H1 (cell line): ENCODE measurements at regions not wholly inside any gene's neighbourhood (a gene's known extent, or its start where the extent isn't known, plus 50 kb on each side); places are given as distances from the start of the nearest gene placed in this dataset.

Source experiments
- CTCF ChIA-PET: fragments of 300-600 bp; sonication (Branson Sonifier 250); formaldehyde crosslinking; loops from one replicate; lab custom pipeline; 2021; ENCODE audit not compliant: partially characterized antibody; lab: Charles Lee
- POLR2A ChIA-PET: fragments of 300-600 bp; sonication (Branson Sonifier 250); formaldehyde crosslinking; loops from one replicate; lab custom pipeline; 2021; ENCODE audit warnings: inconsistent platforms; ENCODE audit not compliant: partially characterized antibody; lab: Charles Lee
- DNase-seq, 2 experiments: peaks; one replicate each; pipeline versions ENCODE4 v3.0.0 to v3.0.0-alpha.2; 2010 to 2022; ENCODE audit warnings: low spot score in 2 of 2, low read depth in 1 of 2, mixed read lengths in 1 of 2
- FAIRE-seq: peaks from 2 replicates; lab custom pipeline; 2011; peaks lifted over from hg19 to GRCh38; lab: Jason Lieb, UNC
- H2AFZ ChIP-seq: 2 replicates; pipeline ENCODE4 v1.8.1; 2012; ENCODE audit warnings: low read length, inconsistent platforms
- H2AK5ac ChIP-seq: 2 replicates; pipeline ENCODE4 v1.6.1; 2013; ENCODE audit warnings: low read depth, low read length
- H2BK120ac ChIP-seq: replicated peaks from 2 replicates; pipeline ENCODE3; 2013; ENCODE audit warnings: low read depth, low read length, inconsistent platforms
- H2BK12ac ChIP-seq: 2 replicates; pipeline ENCODE4 v1.6.1; 2013; ENCODE audit warnings: low read depth, low read length
- H2BK15ac ChIP-seq: 2 replicates; pipeline ENCODE4 v1.6.1; 2013; ENCODE audit warnings: low read length
- H2BK20ac ChIP-seq: 2 replicates; pipeline ENCODE4 v1.6.1; 2013; ENCODE audit warnings: low read length
- H2BK5ac ChIP-seq: 2 replicates; pipeline ENCODE4 v1.6.1; 2013; ENCODE audit warnings: low read depth, low read length
- H3K14ac ChIP-seq: 2 replicates; pipeline ENCODE4 v1.6.1; 2013; ENCODE audit warnings: inconsistent platforms; ENCODE audit not compliant: insufficient read length
- H3K18ac ChIP-seq: 2 replicates; pipeline ENCODE4 v1.6.1; 2013; ENCODE audit warnings: low read length; ENCODE audit errors: extremely low read depth
- H3K23ac ChIP-seq: 2 replicates; pipeline ENCODE4 v1.6.1; 2013; ENCODE audit warnings: inconsistent platforms; ENCODE audit not compliant: insufficient read length
- H3K23me2 ChIP-seq: 2 replicates; pipeline ENCODE4 v1.6.1; 2013; ENCODE audit warnings: low read depth, low read length
- H3K27ac ChIP-seq: 2 replicates; pipeline ENCODE4 v1.6.1; 2011; ENCODE audit warnings: low read depth, low read length, inconsistent platforms
- H3K27me3 ChIP-seq, 4 experiments: replicated peaks in 1 of 4; 1 replicate in 1 of 4; 2 replicates in 3 of 4; pipeline versions ENCODE4 v1.6.1 to v1.8.1; 2011 to 2013; ENCODE audit warnings: low read length in 3 of 4, mild to moderate bottlenecking in 3 of 4, inconsistent platforms in 2 of 4, mixed read lengths in 2 of 4, moderate library complexity in 1 of 4; ENCODE audit not compliant: control insufficient read depth in 3 of 4, insufficient read depth in 3 of 4; ENCODE audit errors: extremely low read depth in 1 of 4
- H3K36me3 ChIP-seq, 4 experiments: 2 replicates each; pipeline versions ENCODE4 v1.6.1 to v1.8.1; 2011 to 2013; ENCODE audit warnings: mild to moderate bottlenecking in 4 of 4, low read length in 3 of 4, moderate library complexity in 2 of 4, control low read depth in 1 of 4, inconsistent platforms in 1 of 4; ENCODE audit not compliant: insufficient read depth in 4 of 4, control insufficient read depth in 2 of 4
- H3K4ac ChIP-seq: replicated peaks from 2 replicates; pipeline ENCODE3; 2013; ENCODE audit warnings: low read length, low read depth, mixed read lengths, inconsistent platforms; ENCODE audit not compliant: insufficient read length
- H3K4me1 ChIP-seq, 4 experiments: replicated peaks in 1 of 4; 1 replicate in 1 of 4; 2 replicates in 3 of 4; pipeline versions ENCODE4 v1.6.1 to v1.8.1; 2011 to 2013; ENCODE audit warnings: low read length in 3 of 4, inconsistent platforms in 2 of 4, mixed read lengths in 1 of 4; ENCODE audit not compliant: insufficient read depth in 4 of 4, control insufficient read depth in 3 of 4
- H3K4me2 ChIP-seq, 2 experiments: 2 replicates each; pipeline versions ENCODE4 v1.6.1 to v1.8.1; 2011 to 2013; ENCODE audit warnings: low read depth in 2 of 2, low read length in 2 of 2, control low read depth in 1 of 2, inconsistent platforms in 1 of 2, mild to moderate bottlenecking in 1 of 2; ENCODE audit not compliant: insufficient read depth in 1 of 2
- H3K4me3 ChIP-seq, 4 experiments: fragments of 200-600, 300-600 bp in 1 of 4; sonication (generic), shearing (Covaris generic), sonication (Bioruptor Twin) in 1 of 4; 2 replicates each; pipeline versions ENCODE4 v1.5.1 to v1.8.1; 2011 to 2016; ENCODE audit warnings: low read length in 4 of 4, low read depth in 3 of 4, control low read depth in 2 of 4, inconsistent platforms in 2 of 4, mild to moderate bottlenecking in 2 of 4, mixed read lengths in 1 of 4, moderate library complexity in 1 of 4; ENCODE audit not compliant: insufficient read depth in 2 of 4; ENCODE audit errors: extremely low read depth in 1 of 4
- H3K56ac ChIP-seq: replicated peaks from 2 replicates; pipeline ENCODE3; 2013; ENCODE audit warnings: low read depth, mild to moderate bottlenecking, mixed read lengths, low read length, inconsistent platforms; ENCODE audit not compliant: insufficient read length
- H3K79me1 ChIP-seq: 2 replicates; pipeline ENCODE4 v1.6.1; 2013; ENCODE audit warnings: low read depth, low read length, control low read depth
- H3K79me2 ChIP-seq, 2 experiments: 2 replicates each; pipeline versions ENCODE4 v1.6.1 to v1.8.1; 2012 to 2013; ENCODE audit warnings: low read length in 2 of 2, mild to moderate bottlenecking in 2 of 2, inconsistent platforms in 1 of 2; ENCODE audit not compliant: insufficient read depth in 2 of 2, control insufficient read depth in 1 of 2
- H3K9ac ChIP-seq, 4 experiments: replicated peaks in 1 of 4; 1 replicate in 1 of 4; 2 replicates in 3 of 4; pipeline versions ENCODE4 v1.6.1 to v1.8.1; 2011 to 2013; ENCODE audit warnings: low read depth in 3 of 4, low read length in 3 of 4, control low read depth in 2 of 4, mild to moderate bottlenecking in 2 of 4, moderate library complexity in 2 of 4, inconsistent platforms in 1 of 4; ENCODE audit errors: extremely low read depth in 1 of 4
- H3K9me3 ChIP-seq, 2 experiments: 2 replicates each; pipeline versions ENCODE4 v1.6.1 to v1.8.1; 2012 to 2013; ENCODE audit warnings: mild to moderate bottlenecking in 2 of 2, moderate library complexity in 2 of 2, control low read depth in 1 of 2, inconsistent platforms in 1 of 2, low read depth in 1 of 2, low read length in 1 of 2, mixed read lengths in 1 of 2; ENCODE audit not compliant: insufficient read depth in 2 of 2
- H4K20me1 ChIP-seq, 2 experiments: replicated peaks in 1 of 2; 2 replicates each; pipeline versions ENCODE3 to v1.8.1; 2011 to 2013; ENCODE audit warnings: inconsistent platforms in 2 of 2, low read length in 2 of 2, mild to moderate bottlenecking in 1 of 2; ENCODE audit not compliant: insufficient read depth in 2 of 2, control insufficient read depth in 1 of 2
- H4K5ac ChIP-seq: 2 replicates; pipeline ENCODE4 v1.6.1; 2013; ENCODE audit warnings: low read length, low read depth, mixed read lengths, inconsistent platforms; ENCODE audit not compliant: insufficient read length
- H4K8ac ChIP-seq: 2 replicates; pipeline ENCODE4 v1.8.0; 2013; ENCODE audit warnings: mild to moderate bottlenecking, moderate library complexity, low read length, inconsistent platforms; ENCODE audit not compliant: insufficient read depth; ENCODE audit errors: extremely low read depth
- H4K91ac ChIP-seq: replicated peaks from 2 replicates; pipeline ENCODE3; 2013; ENCODE audit warnings: low read length, mixed read lengths, inconsistent platforms; ENCODE audit not compliant: insufficient read length
- CBX5 ChIP-seq: fragments of 300-800, 300-1000 bp; sonication (generic); IDR thresholded peaks from 2 replicates; pipeline ENCODE4 v1.7.1; 2016; ENCODE audit warnings: antibody characterized with exemption, low read length, low read depth
- CBX8 ChIP-seq: fragments of 300-800, 300-1000 bp; sonication (generic); IDR thresholded peaks from 2 replicates; pipeline ENCODE4 v1.7.1; 2016; ENCODE audit warnings: low read depth, low read length, borderline replicate concordance
- EZH2 ChIP-seq: fragments of 200-600 bp; sonication (generic); IDR thresholded peaks from 2 replicates; pipeline ENCODE4 v1.7.1; 2012; ENCODE audit warnings: low read depth, mild to moderate bottlenecking, moderate library complexity, low read length, inconsistent platforms; ENCODE audit not compliant: severe bottlenecking
- GABPA ChIP-seq: IDR thresholded peaks from 2 replicates; pipeline ENCODE4 v1.6.1; 2011; ENCODE audit warnings: mild to moderate bottlenecking, low read length, moderate library complexity, borderline replicate concordance; ENCODE audit not compliant: insufficient read depth
- GTF2F1 ChIP-seq: IDR thresholded peaks from 2 replicates; pipeline ENCODE4 v1.6.1; 2012; ENCODE audit warnings: low read depth, low read length, improper control_type of control experiment, borderline replicate concordance
- HDAC6 ChIP-seq: IDR thresholded peaks from one replicate; pipeline ENCODE4 v1.7.1; 2012; ENCODE audit warnings: low read depth, mild to moderate bottlenecking, inconsistent platforms, low read length, moderate library complexity
- KDM1A ChIP-seq: fragments of 200-600, 300-600 bp; sonication (generic); IDR thresholded peaks from 2 replicates; pipeline ENCODE4 v1.7.1; 2016; ENCODE audit warnings: mild to moderate bottlenecking, low read length, borderline replicate concordance
- NRF1 ChIP-seq: IDR thresholded peaks from 2 replicates; pipeline ENCODE4 v1.6.1; 2011; ENCODE audit warnings: mild to moderate bottlenecking, low read depth, low read length, improper control_type of control experiment
- SAP30 ChIP-seq: fragments of 300-600 bp; sonication (generic); IDR thresholded peaks from 2 replicates; pipeline ENCODE4 v1.7.1; 2012; ENCODE audit warnings: low read length, moderate library complexity, mild to moderate bottlenecking, inconsistent platforms; ENCODE audit not compliant: insufficient read depth, insufficient replicate concordance
- SIX5 ChIP-seq: IDR thresholded peaks from 2 replicates; pipeline ENCODE4 v1.6.1; 2011; ENCODE audit warnings: mild to moderate bottlenecking, low read depth, low read length
- SUZ12 ChIP-seq: fragments of 200-600 bp; sonication (generic); IDR thresholded peaks from 2 replicates; pipeline ENCODE4 v1.6.1; 2012; ENCODE audit warnings: mild to moderate bottlenecking, inconsistent platforms, low read length, moderate library complexity, mixed read lengths
- TCF12 ChIP-seq: IDR thresholded peaks from 2 replicates; pipeline ENCODE4 v1.6.1; 2011; ENCODE audit warnings: low read depth, mild to moderate bottlenecking, low read length
- TF ChIP-seq, protein P1 (sequence below), 3 experiments: IDR thresholded peaks; 1 replicate in 2 of 3; 2 replicates in 1 of 3; pipeline versions ENCODE4 v1.5.1 to v1.6.1; 2011; ENCODE audit warnings: low read length in 3 of 3, mild to moderate bottlenecking in 3 of 3, inconsistent platforms in 2 of 3, low read depth in 1 of 3, moderate library complexity in 1 of 3; ENCODE audit not compliant: insufficient read depth in 1 of 3; ENCODE audit errors: control extremely low read depth in 1 of 3

DNA sequence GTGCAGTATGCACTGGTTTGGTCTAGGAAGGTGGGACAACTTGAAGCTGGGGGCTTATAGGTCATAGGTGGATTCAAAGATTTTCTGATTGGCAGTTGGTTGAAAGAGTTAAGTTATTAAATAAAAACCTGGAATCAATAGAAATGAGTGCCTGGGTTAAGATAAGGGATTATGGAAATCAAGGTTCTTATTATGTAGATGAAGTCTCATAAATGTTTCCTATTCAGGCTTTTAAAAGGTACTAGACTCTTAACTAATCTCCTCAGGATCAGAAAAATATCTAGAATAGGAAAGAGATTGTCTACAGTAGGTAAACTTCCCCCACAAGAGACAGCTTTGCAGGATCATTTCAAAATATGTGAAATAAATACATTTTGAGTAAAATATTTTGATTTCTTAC, 163.3 kb upstream of the FBN2 start:
- ChIA-PET CTCF (interaction anchor here (1.2 kb wide), 1 partner anchor 19 kb away, joined by 4 read pairs; no protein-coding TSS in a partner anchor), POLR2A (no interaction called here)
- no peak overlapping the region for H2BK120ac ChIP-seq
- H3K18ac ChIP-seq, result no peak overlapping the region
- no peak overlapping the region for H2BK12ac ChIP-seq
- H3K36me3 ChIP-seq, result no peaks in the 10 kb centered on the region
- no peak overlapping the region for H3K9ac ChIP-seq
- H4K5ac ChIP-seq, result no peak overlapping the region
- H3K27me3 ChIP-seq, result no peaks in the 10 kb centered on the region
- peaks cover 0 to 10% (median 3%) of the 10 kb centered on the region in 4 experiments; a peak in 4 of 7 replicates for H3K4me1 ChIP-seq
- H3K23me2 ChIP-seq, result no peaks in the 10 kb centered on the region; the same call in 1 of the 2 replicates
- H3K56ac ChIP-seq, result no peak overlapping the region
- no peak overlapping the region for H3K4me2 ChIP-seq
- DNase-seq (no peak), FAIRE-seq (no peak)
- H2AK5ac ChIP-seq, result no peak overlapping the region
- H2BK20ac ChIP-seq, result no peak overlapping the region
- no peaks in the 10 kb centered on the region for H3K79me2 ChIP-seq
- no peaks in the 10 kb centered on the region for H3K79me1 ChIP-seq
- H3K9me3 ChIP-seq, result no peaks in the 10 kb centered on the region
- no peak overlapping the region for H3K23ac ChIP-seq
- H3K14ac ChIP-seq, result no peak overlapping the region
- H3K4ac ChIP-seq, result no peak overlapping the region
- no peak overlapping the region for H2BK5ac ChIP-seq
- no peaks in the 10 kb centered on the region for H4K20me1 ChIP-seq
- H2AFZ ChIP-seq, result no peak overlapping the region
- H2BK15ac ChIP-seq, result no peak overlapping the region
- H4K91ac ChIP-seq, result no peak overlapping the region
- no peak overlapping the region for H3K4me3 ChIP-seq
- no peak overlapping the region for H4K8ac ChIP-seq
- no peak overlapping the region for H3K27ac ChIP-seq
- TF ChIP-seq CBX8 (no peak), SIX5 (no peak), GABPA (no peak), EZH2 (no peak), NRF1 (no peak), KDM1A (no peak), TCF12 (no peak), CBX5 (no peak), GTF2F1 (no peak), HDAC6 (no peak), SAP30 (no peak), SUZ12 (no peak)
- TF ChIP-seq, protein P1, sequence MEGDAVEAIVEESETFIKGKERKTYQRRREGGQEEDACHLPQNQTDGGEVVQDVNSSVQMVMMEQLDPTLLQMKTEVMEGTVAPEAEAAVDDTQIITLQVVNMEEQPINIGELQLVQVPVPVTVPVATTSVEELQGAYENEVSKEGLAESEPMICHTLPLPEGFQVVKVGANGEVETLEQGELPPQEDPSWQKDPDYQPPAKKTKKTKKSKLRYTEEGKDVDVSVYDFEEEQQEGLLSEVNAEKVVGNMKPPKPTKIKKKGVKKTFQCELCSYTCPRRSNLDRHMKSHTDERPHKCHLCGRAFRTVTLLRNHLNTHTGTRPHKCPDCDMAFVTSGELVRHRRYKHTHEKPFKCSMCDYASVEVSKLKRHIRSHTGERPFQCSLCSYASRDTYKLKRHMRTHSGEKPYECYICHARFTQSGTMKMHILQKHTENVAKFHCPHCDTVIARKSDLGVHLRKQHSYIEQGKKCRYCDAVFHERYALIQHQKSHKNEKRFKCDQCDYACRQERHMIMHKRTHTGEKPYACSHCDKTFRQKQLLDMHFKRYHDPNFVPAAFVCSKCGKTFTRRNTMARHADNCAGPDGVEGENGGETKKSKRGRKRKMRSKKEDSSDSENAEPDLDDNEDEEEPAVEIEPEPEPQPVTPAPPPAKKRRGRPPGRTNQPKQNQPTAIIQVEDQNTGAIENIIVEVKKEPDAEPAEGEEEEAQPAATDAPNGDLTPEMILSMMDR (IDR thresholded peaks at IDR 0.05; ENCODE audit: control extremely low read depth in 1 of 3, insufficient read depth in 1 of 3, low read depth in 1 of 3, low read length in 3 of 3), result no peak
